ENCODE measurements at regions not wholly inside any gene's neighbourhood (a gene's known extent, or its start where the extent isn't known, plus 50 kb on each side); places are given as distances from the start of the nearest gene placed in this dataset.
"Not testable (repeated sequence)": the region's sequence is repeated elsewhere in the genome, so short reads cannot be mapped to it uniquely, and the experiment has no call there.

DNA sequence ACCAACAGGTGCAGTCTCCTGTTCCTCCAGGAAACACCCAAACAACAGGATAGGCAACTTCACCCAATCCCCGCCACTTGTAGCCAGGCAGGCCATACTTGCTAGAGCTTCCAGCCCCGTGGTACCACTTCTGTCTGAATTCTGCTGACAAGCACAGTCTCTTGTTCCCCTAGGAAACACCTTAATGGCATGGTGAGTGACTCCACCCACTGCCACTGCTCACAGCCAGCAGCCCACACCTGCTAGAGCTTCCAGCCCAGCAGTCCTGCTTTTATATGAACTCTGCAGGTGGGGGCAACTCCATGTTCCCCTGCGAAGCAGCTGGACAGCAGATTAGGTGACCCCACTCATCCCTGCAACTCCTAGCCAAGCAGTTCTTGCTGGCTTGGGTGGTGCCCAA lies 52.6 kb upstream of the COBL start:
- not testable (repeated sequence) for H4K91ac ChIP-seq (replicated peaks; ENCODE audit: insufficient read length, low read length); H3K23me2 ChIP-seq (ENCODE audit: low read depth, low read length); H3K9me3 ChIP-seq (ENCODE audit: insufficient read depth in 2 of 2, low read depth in 1 of 2, low read length in 1 of 2); H2BK120ac ChIP-seq (replicated peaks; ENCODE audit: low read depth, low read length); H3K4ac ChIP-seq (replicated peaks; ENCODE audit: insufficient read length, low read depth, low read length); FAIRE-seq; H2AK5ac ChIP-seq (ENCODE audit: low read depth, low read length); H3K79me1 ChIP-seq (ENCODE audit: low read depth, low read length); H3K23ac ChIP-seq (ENCODE audit: insufficient read length); H3K4me2 ChIP-seq (ENCODE audit: insufficient read depth in 1 of 2, low read depth in 2 of 2, low read length in 2 of 2); H3K27ac ChIP-seq (ENCODE audit: low read depth, low read length); H2BK12ac ChIP-seq (ENCODE audit: low read depth, low read length); H2BK20ac ChIP-seq (ENCODE audit: low read length); H4K20me1 ChIP-seq (replicated peaks in 1 of 2; ENCODE audit: control insufficient read depth in 1 of 2, insufficient read depth in 2 of 2, low read length in 2 of 2); H2BK5ac ChIP-seq (ENCODE audit: low read depth, low read length); H3K9ac ChIP-seq (replicated peaks in 1 of 4; ENCODE audit: extremely low read depth in 1 of 4, low read depth in 3 of 4, low read length in 3 of 4); DNase-seq (ENCODE audit: low read depth in 1 of 2, low spot score in 2 of 2); H4K8ac ChIP-seq (ENCODE audit: extremely low read depth, insufficient read depth, low read length); H4K5ac ChIP-seq (ENCODE audit: insufficient read length, low read depth, low read length); H3K27me3 ChIP-seq (replicated peaks in 1 of 4; ENCODE audit: control insufficient read depth in 3 of 4, extremely low read depth in 1 of 4, insufficient read depth in 3 of 4, low read length in 3 of 4); H3K18ac ChIP-seq (ENCODE audit: extremely low read depth, low read length); H3K79me2 ChIP-seq (ENCODE audit: control insufficient read depth in 1 of 2, insufficient read depth in 2 of 2, low read length in 2 of 2); H3K14ac ChIP-seq (ENCODE audit: insufficient read length); H3K36me3 ChIP-seq (ENCODE audit: control insufficient read depth in 2 of 4, insufficient read depth in 4 of 4, low read length in 3 of 4); H2BK15ac ChIP-seq (ENCODE audit: low read length); H3K56ac ChIP-seq (replicated peaks; ENCODE audit: insufficient read length, low read depth, low read length); H2AFZ ChIP-seq (ENCODE audit: low read length); H3K4me3 ChIP-seq (ENCODE audit: extremely low read depth in 1 of 4, insufficient read depth in 2 of 4, low read depth in 3 of 4, low read length in 4 of 4)
- ChIA-PET CTCF (ENCODE audit: partially characterized antibody) (interaction anchor here (0.6 to 15.2 kb wide), 30 partner anchors 13 to 1224 kb away, joined by 3 to 352 read pairs (median 6); no protein-coding TSS in a partner anchor), POLR2A (ENCODE audit: partially characterized antibody) (interaction anchor here (2.0 kb wide), 1 partner anchor 42 kb away, joined by 8 read pairs; no protein-coding TSS in a partner anchor)
- WGBS, 2 experiments (ENCODE audit: extremely low coverage in 1 of 2, insufficient coverage in 1 of 2, insufficient read length in 1 of 2, insufficient replicate concordance in 2 of 2, low coverage in 1 of 2, low lambda C conversion rate in 2 of 2, missing lambda C conversion rate in 1 of 2): 87% methylated on average over 3 of the region's 3 CpGs; no CpG with 5 or more reads in 1 of the 2 experiments
- H3K4me1 ChIP-seq (replicated peaks in 1 of 4; ENCODE audit: control insufficient read depth in 3 of 4, insufficient read depth in 4 of 4, low read length in 3 of 4): peaks cover 7 to 15% (median 10%) of the 10 kb centered on the region in 4 experiments

All from H1 (cell line).